ENCODE measurements at regions not wholly inside any gene's neighbourhood (a gene's known extent, or its start where the extent isn't known, plus 50 kb on each side); places are given as distances from the start of the nearest gene placed in this dataset.

GRCh38 chr2:216960671-216961268 lies 100.9 kb upstream of the TNP1 start:
- no peak overlapping the region for H3K27ac ChIP-seq (ENCODE audit: low read length)
- H3K4me1 ChIP-seq (ENCODE audit: control insufficient read depth, insufficient read depth, low read length), result no peaks in the 10 kb centered on the region
- no peaks in the 10 kb centered on the region for H3K27me3 ChIP-seq (ENCODE audit: control insufficient read depth, insufficient read depth, low read length)
- no peak for TF ChIP-seq REST (IDR thresholded peaks at IDR 0.05; ENCODE audit: insufficient read depth in 1 of 2, low read depth in 2 of 2, low read length in 1 of 2)
- POLR2A ChIA-PET, result no interaction called here
- DNase-seq (ENCODE audit: low read depth, low spot score) (no peak), ATAC-seq (no peak)
- intact Hi-C loops (cut with micrococcal nuclease; ENCODE audit: unreplicated experiment) (no loop called here), in situ Hi-C loops (cut with HindIII; ENCODE audit: low pct_unique_long_range_greater_than_20kb, low sequenced_read_pairs) (no loop called here)
- no peaks in the 10 kb centered on the region for H3K36me3 ChIP-seq (ENCODE audit: control insufficient read depth, insufficient read depth, low read length)
- BruUV-seq (replicated peaks), result no TSS peak
- no peaks in the 10 kb centered on the region for H3K9me3 ChIP-seq (ENCODE audit: control insufficient read depth, insufficient read depth, low read depth, low read length)
- CTCF ChIA-PET, result no interaction called here
- no peak overlapping the region for H3K4me3 ChIP-seq (ENCODE audit: low read depth in 2 of 2, low read length in 2 of 2)

DNA sequence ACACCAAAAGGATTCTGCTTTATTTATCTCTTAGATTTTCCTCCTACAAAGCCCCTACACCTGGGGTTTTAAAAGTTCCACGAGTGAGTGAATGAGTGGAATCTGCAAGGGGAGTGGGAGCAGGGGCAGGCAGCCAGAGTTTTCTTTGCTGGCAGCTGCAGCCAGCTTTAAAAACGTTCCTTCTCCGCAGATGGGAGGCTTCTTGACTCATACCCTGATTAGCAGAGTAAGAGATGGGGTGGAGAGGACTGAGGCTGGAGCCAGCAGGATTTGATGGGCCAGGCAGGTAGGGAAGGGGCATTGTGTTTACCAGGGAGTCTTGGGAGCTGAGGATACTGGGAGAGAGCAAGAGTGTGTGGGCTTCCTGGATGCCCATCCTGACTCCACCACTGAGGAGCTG lies 99.6 kb upstream of the TNP1 start:
- in situ Hi-C loops (cut with HindIII; ENCODE audit: low pct_unique_long_range_greater_than_20kb, low sequenced_read_pairs), result no loop called here
- Histone ChIP-seq H3K4me3 (ENCODE audit: low read depth in 2 of 2, low read length in 2 of 2) (no peak overlapping the region), H3K27me3 (ENCODE audit: control insufficient read depth, insufficient read depth, low read length) (no peaks in the 10 kb centered on the region), H3K36me3 (ENCODE audit: control insufficient read depth, insufficient read depth, low read length) (no peaks in the 10 kb centered on the region), H3K27ac (ENCODE audit: low read length) (no peak overlapping the region), H3K4me1 (ENCODE audit: control insufficient read depth, insufficient read depth, low read length) (no peaks in the 10 kb centered on the region), H3K9me3 (ENCODE audit: control insufficient read depth, insufficient read depth, low read depth, low read length) (no peaks in the 10 kb centered on the region)
- no peak for ATAC-seq
- intact Hi-C loops (cut with micrococcal nuclease; ENCODE audit: unreplicated experiment), result no loop called here
- no peak for DNase-seq (ENCODE audit: low read depth, low spot score)
- POLR2A ChIA-PET, result no interaction called here
- TF ChIP-seq SIN3A (IDR thresholded peaks at IDR 0.05; ENCODE audit: borderline replicate concordance, insufficient read depth, low read depth, low read length), result no peak
- TF ChIP-seq REST (IDR thresholded peaks at IDR 0.05; ENCODE audit: insufficient read depth in 1 of 2, low read depth in 2 of 2, low read length in 1 of 2), result no peak
- TF ChIP-seq POLR2AphosphoS5 (IDR thresholded peaks at IDR 0.05; ENCODE audit: low read depth, low read length), result no peak
- TF ChIP-seq, protein P1, sequence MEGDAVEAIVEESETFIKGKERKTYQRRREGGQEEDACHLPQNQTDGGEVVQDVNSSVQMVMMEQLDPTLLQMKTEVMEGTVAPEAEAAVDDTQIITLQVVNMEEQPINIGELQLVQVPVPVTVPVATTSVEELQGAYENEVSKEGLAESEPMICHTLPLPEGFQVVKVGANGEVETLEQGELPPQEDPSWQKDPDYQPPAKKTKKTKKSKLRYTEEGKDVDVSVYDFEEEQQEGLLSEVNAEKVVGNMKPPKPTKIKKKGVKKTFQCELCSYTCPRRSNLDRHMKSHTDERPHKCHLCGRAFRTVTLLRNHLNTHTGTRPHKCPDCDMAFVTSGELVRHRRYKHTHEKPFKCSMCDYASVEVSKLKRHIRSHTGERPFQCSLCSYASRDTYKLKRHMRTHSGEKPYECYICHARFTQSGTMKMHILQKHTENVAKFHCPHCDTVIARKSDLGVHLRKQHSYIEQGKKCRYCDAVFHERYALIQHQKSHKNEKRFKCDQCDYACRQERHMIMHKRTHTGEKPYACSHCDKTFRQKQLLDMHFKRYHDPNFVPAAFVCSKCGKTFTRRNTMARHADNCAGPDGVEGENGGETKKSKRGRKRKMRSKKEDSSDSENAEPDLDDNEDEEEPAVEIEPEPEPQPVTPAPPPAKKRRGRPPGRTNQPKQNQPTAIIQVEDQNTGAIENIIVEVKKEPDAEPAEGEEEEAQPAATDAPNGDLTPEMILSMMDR (IDR thresholded peaks at IDR 0.05), result no peak
- no peak for TF ChIP-seq TCF7L2 (IDR thresholded peaks at IDR 0.05; ENCODE audit: low read depth, low read length)
- no TSS peak for BruUV-seq (replicated peaks)
- CTCF ChIA-PET, result no interaction called here

Data from Panc1 (cell line).